Subcutaneous abdominal adipose tissue (tissue), 5 donors: ENCODE measurements at regions not wholly inside any gene's neighbourhood (a gene's known extent, or its start where the extent isn't known, plus 50 kb on each side); places are given as distances from the start of the nearest gene placed in this dataset.

ENCODE experiments used
- H3K27ac ChIP-seq: one replicate; pipeline ENCODE4 v1.7.0; 2013; ENCODE audit warnings: low read depth, mild to moderate bottlenecking, inconsistent platforms, low read length, moderate library complexity
- H3K27me3 ChIP-seq, 5 donors: one replicate each; pipeline ENCODE4 v1.7.0; 2013; ENCODE audit warnings: low read length in 5 of 5, inconsistent platforms in 1 of 5; ENCODE audit not compliant: control insufficient read depth in 5 of 5, insufficient read depth in 4 of 5
- H3K36me3 ChIP-seq, 5 donors: one replicate each; pipeline ENCODE4 v1.7.0; 2013; ENCODE audit warnings: low read length in 5 of 5; ENCODE audit not compliant: control insufficient read depth in 5 of 5, insufficient read depth in 5 of 5
- H3K4me1 ChIP-seq, 5 donors: one replicate each; pipeline ENCODE4 v1.7.0; 2013; ENCODE audit warnings: low read length in 5 of 5, mild to moderate bottlenecking in 3 of 5, moderate library complexity in 1 of 5; ENCODE audit not compliant: control insufficient read depth in 5 of 5, insufficient read depth in 5 of 5
- H3K4me3 ChIP-seq, 5 donors: one replicate each; pipeline ENCODE4 v1.7.0; 2013; ENCODE audit warnings: low read length in 5 of 5, low read depth in 1 of 5
- H3K9ac ChIP-seq, 5 donors: one replicate each; pipeline ENCODE4 v1.7.0; 2013; ENCODE audit warnings: low read length in 5 of 5, mild to moderate bottlenecking in 4 of 5, moderate library complexity in 3 of 5
- H3K9me3 ChIP-seq, 5 donors: one replicate each; pipeline ENCODE4 v1.7.0; 2013; ENCODE audit warnings: low read length in 5 of 5; ENCODE audit not compliant: control insufficient read depth in 5 of 5
- donor health status: healthy.
- donor health status: healthy.
- donor health status: healthy.
- donor health status: healthy.
- donor health status: healthy.

GRCh38 chr9:118721276-118721675, 648.0 kb downstream of the BRINP1 start:
- Histone ChIP-seq H3K4me1 (no peaks in the 10 kb centered on the region), H3K27me3 (no peaks in the 10 kb centered on the region), H3K9me3 (no peaks in the 10 kb centered on the region), H3K36me3 (no peaks in the 10 kb centered on the region), H3K4me3 (no peak overlapping the region), H3K9ac (no peak overlapping the region), H3K27ac (no peak overlapping the region)

DNA sequence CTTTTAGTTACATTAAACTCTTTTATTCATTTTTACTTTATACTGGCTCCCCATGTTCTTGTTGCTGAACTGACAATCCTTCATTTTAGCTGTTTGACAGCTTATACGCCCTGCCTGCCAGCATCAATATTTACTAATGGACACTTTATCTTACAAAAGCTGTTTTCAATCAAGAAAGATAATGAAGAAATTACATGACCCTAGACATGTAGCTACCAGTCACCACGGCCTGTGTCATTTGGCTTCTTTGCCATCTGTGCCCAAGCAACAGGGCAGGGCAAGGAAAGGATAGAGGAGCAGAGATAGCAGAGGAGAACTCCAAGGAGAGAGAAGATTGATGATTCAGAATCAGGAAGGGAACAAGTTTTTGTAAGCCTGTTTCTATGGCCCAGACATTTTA, 647.3 kb downstream of the BRINP1 start:
- Histone ChIP-seq H3K27me3 (no peaks in the 10 kb centered on the region), H3K9me3 (no peaks in the 10 kb centered on the region), H3K36me3 (no peaks in the 10 kb centered on the region), H3K4me3 (no peak overlapping the region), H3K27ac (no peak overlapping the region), H3K4me1 (no peaks in the 10 kb centered on the region), H3K9ac (no peak overlapping the region)

- Histone ChIP-seq H3K4me3 (no peak overlapping the region), H3K36me3 (no peaks in the 10 kb centered on the region), H3K9ac (no peak overlapping the region), H3K27ac (no peak overlapping the region), H3K9me3 (peaks cover 0 to 4% (median 0%) of the 10 kb centered on the region in 5 donors), H3K27me3 (no peaks in the 10 kb centered on the region), H3K4me1 (no peaks in the 10 kb centered on the region)
Measured at GRCh38 chr9:118729981-118730380, 639.3 kb downstream of the BRINP1 start.

DNA sequence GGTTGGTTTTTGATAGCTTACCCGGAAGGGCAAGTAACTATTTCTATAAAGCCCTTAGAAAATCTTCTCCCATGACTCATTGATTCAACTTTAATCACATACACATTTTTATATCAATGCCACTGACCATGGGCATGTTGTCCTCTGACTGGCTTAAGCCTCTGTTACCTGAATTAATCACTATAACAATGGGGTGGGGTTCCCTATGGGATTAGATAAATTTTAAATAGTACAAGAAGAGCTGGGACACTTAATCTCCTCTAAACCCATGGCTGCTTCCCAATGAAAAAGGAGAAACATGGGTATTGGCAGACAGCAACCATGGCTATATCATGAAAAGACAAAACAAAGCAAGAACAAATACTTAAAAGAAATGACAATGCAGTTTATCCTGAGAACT, 636.2 kb downstream of the BRINP1 start:
- H3K4me1 ChIP-seq, result no peaks in the 10 kb centered on the region
- H3K27me3 ChIP-seq, result no peaks in the 10 kb centered on the region
- H3K9ac ChIP-seq, result no peak overlapping the region
- H3K9me3 ChIP-seq, result peaks cover 0 to 18% (median 10%) of the 10 kb centered on the region in 5 donors
- no peak overlapping the region for H3K27ac ChIP-seq
- H3K4me3 ChIP-seq, result no peak overlapping the region
- no peaks in the 10 kb centered on the region for H3K36me3 ChIP-seq

DNA sequence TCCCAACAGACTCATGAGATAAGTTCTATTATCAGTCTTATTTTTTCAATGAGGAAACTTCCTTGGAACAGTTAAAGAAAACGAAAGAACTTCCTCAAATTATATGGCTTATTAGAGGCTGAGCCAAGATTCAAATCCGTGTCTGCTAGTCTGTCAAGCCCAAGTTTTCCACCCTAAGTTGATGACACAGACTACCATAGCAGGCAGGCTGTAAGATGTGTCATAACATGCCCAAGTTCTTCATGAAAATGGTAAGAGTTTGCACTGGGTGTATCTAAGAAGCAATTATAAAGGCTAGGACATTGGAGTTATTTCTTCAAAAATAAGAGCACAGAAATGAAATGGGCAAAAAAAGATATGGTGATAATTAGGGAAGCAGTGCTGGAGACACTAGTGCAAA, 634.5 kb downstream of the BRINP1 start:
- Histone ChIP-seq H3K9me3 (peaks cover 0 to 14% (median 10%) of the 10 kb centered on the region in 5 donors), H3K9ac (no peak overlapping the region), H3K36me3 (no peaks in the 10 kb centered on the region), H3K4me3 (no peak overlapping the region), H3K27ac (no peak overlapping the region), H3K4me1 (no peaks in the 10 kb centered on the region), H3K27me3 (no peaks in the 10 kb centered on the region)

GRCh38 chr9:118736406-118736805, 632.8 kb downstream of the BRINP1 start:
- Histone ChIP-seq H3K9ac (no peak overlapping the region), H3K4me1 (no peaks in the 10 kb centered on the region), H3K27ac (no peak overlapping the region), H3K9me3 (peaks cover 0 to 14% (median 10%) of the 10 kb centered on the region in 5 donors), H3K4me3 (peak overlapping the region in 1 of 5 donors; percentile 27), H3K36me3 (no peaks in the 10 kb centered on the region), H3K27me3 (no peaks in the 10 kb centered on the region)

DNA sequence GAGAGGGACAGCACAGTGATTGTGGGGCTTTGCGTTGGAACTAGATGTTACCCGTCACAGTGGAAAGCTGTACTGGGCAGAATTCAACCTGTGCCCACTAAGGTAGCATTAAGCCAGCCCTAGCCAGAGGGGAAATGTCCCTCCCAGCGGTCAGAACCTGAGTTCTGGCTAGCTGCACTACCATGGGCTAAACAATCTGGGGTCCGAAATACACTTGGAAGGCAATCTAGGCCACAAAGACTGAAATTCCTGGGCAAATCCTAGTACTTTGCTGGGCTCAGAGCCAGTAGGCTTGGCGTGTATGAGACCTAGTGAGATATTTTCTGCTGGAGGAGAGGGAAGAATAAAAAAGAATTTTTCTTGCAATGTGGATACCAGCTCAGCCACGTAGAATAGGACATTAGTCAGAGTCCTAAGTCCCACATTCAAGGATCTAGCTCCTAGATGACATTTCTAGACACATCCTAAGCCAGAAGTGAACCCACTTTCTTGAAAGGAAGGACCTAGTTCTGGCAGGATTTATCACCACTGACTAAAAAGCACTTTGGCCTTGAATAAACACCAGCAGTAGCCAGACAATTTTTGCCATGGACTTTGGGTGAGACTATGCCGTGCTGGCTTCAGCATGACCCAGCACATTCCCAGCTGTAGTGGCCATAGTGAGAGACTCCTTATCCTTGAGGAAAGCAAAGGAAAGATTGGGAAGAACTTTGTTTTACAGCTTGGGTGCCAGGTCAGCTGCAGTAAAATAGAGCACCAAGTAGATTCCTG, 618.0 kb downstream of the BRINP1 start:
- Histone ChIP-seq H3K9me3 (peaks cover 4 to 25% (median 12%) of the 10 kb centered on the region in 5 donors), H3K9ac (no peak overlapping the region), H3K36me3 (no peaks in the 10 kb centered on the region), H3K27me3 (no peaks in the 10 kb centered on the region), H3K4me3 (no peak overlapping the region), H3K27ac (no peak overlapping the region), H3K4me1 (no peaks in the 10 kb centered on the region)

DNA sequence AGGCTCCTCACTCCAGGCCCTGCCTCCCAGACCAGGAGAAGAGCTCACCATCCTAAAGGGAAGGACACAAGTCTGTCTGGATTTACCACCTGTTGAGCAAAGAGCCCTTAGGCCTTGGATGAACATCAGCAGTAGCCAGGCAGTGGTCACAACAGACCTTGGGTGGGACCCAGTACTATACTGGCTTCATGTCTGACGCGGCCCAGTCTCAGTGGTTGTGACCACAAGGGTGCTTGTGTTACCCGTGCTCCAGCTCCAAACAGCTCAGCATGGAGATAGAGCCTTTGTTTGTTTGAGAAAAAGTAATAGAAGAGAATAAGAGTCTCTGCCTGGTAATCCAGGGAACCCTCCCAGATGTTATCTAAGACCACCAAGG, 617.4 kb downstream of the BRINP1 start:
- Histone ChIP-seq H3K36me3 (no peaks in the 10 kb centered on the region), H3K4me3 (peak overlapping the region in 1 of 5 donors; percentile 15), H3K9ac (no peak overlapping the region), H3K27me3 (no peaks in the 10 kb centered on the region), H3K9me3 (peaks cover 4 to 25% (median 12%) of the 10 kb centered on the region in 5 donors), H3K4me1 (no peaks in the 10 kb centered on the region), H3K27ac (no peak overlapping the region)

GRCh38 chr9:118761016-118761790, 608.0 kb downstream of the BRINP1 start:
- no peak overlapping the region for H3K27ac ChIP-seq

DNA sequence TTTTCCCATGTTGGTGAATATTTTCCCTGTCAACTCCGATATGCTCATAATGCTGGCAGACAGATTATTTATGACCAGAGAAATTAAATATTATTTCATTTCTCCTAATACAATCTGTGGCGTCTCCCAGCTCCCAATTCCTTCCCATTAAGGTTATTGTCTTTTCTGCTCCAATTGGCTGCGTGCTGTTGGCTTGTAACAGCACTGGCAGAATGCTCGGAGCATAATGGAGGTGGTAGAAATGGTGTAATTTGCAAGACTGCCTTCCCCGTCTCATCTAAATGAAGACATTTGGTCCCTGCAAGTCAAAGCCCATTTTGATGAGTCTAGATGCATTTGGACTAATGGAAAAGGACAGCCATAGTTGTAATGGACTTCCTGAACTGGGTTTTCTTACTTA, 601.7 kb downstream of the BRINP1 start:
- Histone ChIP-seq H3K9ac (no peak overlapping the region), H3K27me3 (no peaks in the 10 kb centered on the region), H3K27ac (no peak overlapping the region), H3K4me3 (no peak overlapping the region), H3K9me3 (no peaks in the 10 kb centered on the region), H3K36me3 (no peaks in the 10 kb centered on the region), H3K4me1 (no peaks in the 10 kb centered on the region)

More at GRCh38 chr9:118761016-118761790, 608.0 kb downstream of the BRINP1 start:
- H3K27me3 ChIP-seq, result no peaks in the 10 kb centered on the region
- no peak overlapping the region for H3K9ac ChIP-seq
- no peak overlapping the region for H3K4me3 ChIP-seq
- peaks cover 0 to 17% (median 5%) of the 10 kb centered on the region in 5 donors for H3K9me3 ChIP-seq
- H3K4me1 ChIP-seq, result no peaks in the 10 kb centered on the region
- H3K36me3 ChIP-seq, result no peaks in the 10 kb centered on the region
